ENCODE measurements at regions not wholly inside any gene's neighbourhood (a gene's known extent, or its start where the extent isn't known, plus 50 kb on each side); places are given as distances from the start of the nearest gene placed in this dataset.
"Not testable (repeated sequence)": the region's sequence is repeated elsewhere in the genome, so short reads cannot be mapped to it uniquely, and the experiment has no call there.

GRCh38 chr3:51588724-51589123 is 50.2 kb downstream of the RAD54L2 start:
- WGBS, 2 donors (ENCODE audit: extremely low coverage in 2 of 2, insufficient read length in 2 of 2, insufficient replicate concordance in 1 of 2) = no CpG with 5 or more reads among the region's 4 CpGs

DNA sequence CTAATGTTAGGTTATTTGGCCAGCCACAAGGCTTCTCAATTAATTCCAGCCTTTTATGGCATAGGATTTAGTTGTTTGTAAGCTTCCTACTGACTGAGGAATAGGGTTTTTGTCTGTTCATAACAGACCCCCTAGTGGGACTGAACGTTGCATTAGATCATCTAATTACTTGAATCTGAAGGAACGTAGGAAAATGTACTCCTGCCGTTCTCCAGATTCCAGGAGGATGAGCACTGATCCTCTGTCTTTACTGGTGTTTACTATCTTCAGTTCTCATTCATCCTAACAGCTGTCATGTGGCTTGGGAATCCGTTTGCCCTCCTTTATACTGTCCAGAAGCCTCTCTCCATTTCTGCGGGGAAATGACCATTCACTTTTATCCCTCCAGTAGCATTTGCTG is 52.7 kb downstream of the RAD54L2 start:
- DNase-seq (ENCODE audit: low spot score) = no peak
- Histone ChIP-seq H3K27me3 (ENCODE audit: control insufficient read depth in 3 of 3, insufficient read depth in 3 of 3, low read depth in 1 of 3, low read length in 3 of 3) (no peaks in the 10 kb centered on the region), H4K91ac (ENCODE audit: low read depth, low read length, poor library complexity) (no peak overlapping the region), H2BK120ac (ENCODE audit: low read depth, low read length) (no peak overlapping the region), H2BK12ac (ENCODE audit: low read length) (no peak overlapping the region), H3K23ac (ENCODE audit: low read depth, low read length, poor library complexity) (no peak overlapping the region), H4K8ac (ENCODE audit: low read depth, low read length) (no peak overlapping the region), H2BK5ac (ENCODE audit: low read length) (no peak overlapping the region), H3K9me3 (replicated peaks in 1 of 2; ENCODE audit: control insufficient read depth in 2 of 2, insufficient read depth in 1 of 2, low read depth in 1 of 2, low read length in 2 of 2) (no peaks in the 10 kb centered on the region), H2AK5ac (ENCODE audit: low read depth, low read length) (no peak overlapping the region), H3K9ac (ENCODE audit: low read depth, low read length, poor library complexity) (no peak overlapping the region), H3K14ac (ENCODE audit: low read length) (no peak overlapping the region), H3K18ac (ENCODE audit: low read length) (no peak overlapping the region), H3K4me2 (ENCODE audit: insufficient read depth, low read length, poor library complexity, severe bottlenecking) (no peak overlapping the region), H3K36me3 (replicated peaks in 1 of 2; ENCODE audit: control insufficient read depth in 2 of 2, insufficient read depth in 2 of 2, low read length in 2 of 2) (peaks cover 12 to 65% of the 10 kb centered on the region in 2 donors), H3K4ac (ENCODE audit: low read length) (no peak overlapping the region), H2BK15ac (ENCODE audit: low read length) (no peak overlapping the region), H3K27ac (replicated peaks; ENCODE audit: low read length) (no peak overlapping the region), H3K79me1 (ENCODE audit: low read depth, low read length) (peaks cover 1% of the 10 kb centered on the region), H2AFZ (ENCODE audit: low read length) (no peak overlapping the region), H3K4me1 (ENCODE audit: control insufficient read depth in 2 of 2, insufficient read depth in 1 of 2, low read depth in 1 of 2, low read length in 2 of 2) (no peaks in the 10 kb centered on the region), H3K4me3 (ENCODE audit: low read length in 2 of 2) (no peak overlapping the region)
- WGBS, 2 donors (ENCODE audit: extremely low coverage in 2 of 2, insufficient read length in 2 of 2, insufficient replicate concordance in 1 of 2) = no CpG with 5 or more reads among the region's 5 CpGs

More at GRCh38 chr3:51588724-51589123, 50.2 kb downstream of the RAD54L2 start:
- H4K91ac ChIP-seq (ENCODE audit: low read depth, low read length, poor library complexity) = no peak overlapping the region
- H3K9me3 ChIP-seq (replicated peaks in 1 of 2; ENCODE audit: control insufficient read depth in 2 of 2, insufficient read depth in 1 of 2, low read depth in 1 of 2, low read length in 2 of 2) = no peaks in the 10 kb centered on the region
- peaks cover 9 to 54% of the 10 kb centered on the region in 2 donors for H3K36me3 ChIP-seq (replicated peaks in 1 of 2; ENCODE audit: control insufficient read depth in 2 of 2, insufficient read depth in 2 of 2, low read length in 2 of 2)
- no peak overlapping the region for H3K4me3 ChIP-seq (ENCODE audit: low read length in 2 of 2)
- no peak overlapping the region for H2BK12ac ChIP-seq (ENCODE audit: low read length)
- peaks cover 6% of the 10 kb centered on the region for H3K79me1 ChIP-seq (ENCODE audit: low read depth, low read length)
- H3K27me3 ChIP-seq (ENCODE audit: control insufficient read depth in 3 of 3, insufficient read depth in 3 of 3, low read depth in 1 of 3, low read length in 3 of 3) = no peaks in the 10 kb centered on the region
- no peak overlapping the region for H2AFZ ChIP-seq (ENCODE audit: low read length)
- H2AK5ac ChIP-seq (ENCODE audit: low read depth, low read length) = no peak overlapping the region
- no peak overlapping the region for H3K4me2 ChIP-seq (ENCODE audit: insufficient read depth, low read length, poor library complexity, severe bottlenecking)
- no peak overlapping the region for H3K27ac ChIP-seq (replicated peaks; ENCODE audit: low read length)
- H3K18ac ChIP-seq (ENCODE audit: low read length) = no peak overlapping the region
- H3K23ac ChIP-seq (ENCODE audit: low read depth, low read length, poor library complexity) = no peak overlapping the region
- H2BK15ac ChIP-seq (ENCODE audit: low read length) = no peak overlapping the region
- H3K9ac ChIP-seq (ENCODE audit: low read depth, low read length, poor library complexity) = no peak overlapping the region
- no peak for DNase-seq (ENCODE audit: low spot score)
- no peak overlapping the region for H3K4ac ChIP-seq (ENCODE audit: low read length)
- no peak overlapping the region for H2BK120ac ChIP-seq (ENCODE audit: low read depth, low read length)
- H3K14ac ChIP-seq (ENCODE audit: low read length) = no peak overlapping the region
- H3K4me1 ChIP-seq (ENCODE audit: control insufficient read depth in 2 of 2, insufficient read depth in 1 of 2, low read depth in 1 of 2, low read length in 2 of 2) = peaks cover 0 to 5% of the 10 kb centered on the region in 2 donors
- H2BK5ac ChIP-seq (ENCODE audit: low read length) = no peak overlapping the region
- H4K8ac ChIP-seq (ENCODE audit: low read depth, low read length) = no peak overlapping the region

DNA sequence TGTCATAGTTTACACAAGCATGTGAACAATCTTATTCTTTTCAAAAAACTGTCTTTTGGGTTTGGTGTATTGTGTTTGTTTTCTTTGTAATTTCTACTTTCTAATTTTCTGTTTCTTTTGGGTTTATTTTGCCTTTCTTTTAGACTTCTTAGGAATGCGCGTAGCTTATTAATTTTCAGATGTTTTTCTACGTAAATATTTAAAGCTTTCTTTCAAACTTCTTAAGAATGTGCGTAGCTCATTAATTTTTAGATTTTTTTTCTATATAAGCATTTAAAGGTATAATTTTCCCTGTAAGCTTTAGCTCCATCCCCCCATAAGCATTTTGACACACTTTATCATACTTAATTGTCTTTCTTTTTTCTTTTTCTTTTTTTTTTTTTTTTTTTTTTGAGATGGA is 55.2 kb downstream of the RAD54L2 start:
- no CpG with 5 or more reads among the region's 4 CpGs for WGBS, 2 donors (ENCODE audit: extremely low coverage in 2 of 2, insufficient read length in 2 of 2, insufficient replicate concordance in 1 of 2)
- Histone ChIP-seq H2BK5ac (ENCODE audit: low read length) (no peak overlapping the region), H2BK12ac (ENCODE audit: low read length) (no peak overlapping the region), H3K4me2 (ENCODE audit: insufficient read depth, low read length, poor library complexity, severe bottlenecking) (no peak overlapping the region), H3K9me3 (replicated peaks in 1 of 2; ENCODE audit: control insufficient read depth in 2 of 2, insufficient read depth in 1 of 2, low read depth in 1 of 2, low read length in 2 of 2) (no peaks in the 10 kb centered on the region), H2AFZ (ENCODE audit: low read length) (no peak overlapping the region), H3K4me3 (ENCODE audit: low read length in 2 of 2) (no peak overlapping the region), H3K14ac (ENCODE audit: low read length) (no peak overlapping the region), H3K4me1 (ENCODE audit: control insufficient read depth in 2 of 2, insufficient read depth in 1 of 2, low read depth in 1 of 2, low read length in 2 of 2) (no peaks in the 10 kb centered on the region), H3K9ac (ENCODE audit: low read depth, low read length, poor library complexity) (no peak overlapping the region), H2BK120ac (ENCODE audit: low read depth, low read length) (no peak overlapping the region), H3K27me3 (ENCODE audit: control insufficient read depth in 3 of 3, insufficient read depth in 3 of 3, low read depth in 1 of 3, low read length in 3 of 3) (no peaks in the 10 kb centered on the region), H3K79me1 (ENCODE audit: low read depth, low read length) (no peaks in the 10 kb centered on the region), H2AK5ac (ENCODE audit: low read depth, low read length) (no peak overlapping the region), H3K18ac (ENCODE audit: low read length) (no peak overlapping the region), H3K36me3 (replicated peaks in 1 of 2; ENCODE audit: control insufficient read depth in 2 of 2, insufficient read depth in 2 of 2, low read length in 2 of 2) (peaks cover 12 to 70% of the 10 kb centered on the region in 2 donors), H2BK15ac (ENCODE audit: low read length) (no peak overlapping the region), H4K91ac (ENCODE audit: low read depth, low read length, poor library complexity) (no peak overlapping the region), H3K4ac (ENCODE audit: low read length) (no peak overlapping the region), H3K23ac (ENCODE audit: low read depth, low read length, poor library complexity) (no peak overlapping the region), H3K27ac (replicated peaks; ENCODE audit: low read length) (no peak overlapping the region), H4K8ac (ENCODE audit: low read depth, low read length) (no peak overlapping the region)
- no peak for DNase-seq (ENCODE audit: low spot score)

DNA sequence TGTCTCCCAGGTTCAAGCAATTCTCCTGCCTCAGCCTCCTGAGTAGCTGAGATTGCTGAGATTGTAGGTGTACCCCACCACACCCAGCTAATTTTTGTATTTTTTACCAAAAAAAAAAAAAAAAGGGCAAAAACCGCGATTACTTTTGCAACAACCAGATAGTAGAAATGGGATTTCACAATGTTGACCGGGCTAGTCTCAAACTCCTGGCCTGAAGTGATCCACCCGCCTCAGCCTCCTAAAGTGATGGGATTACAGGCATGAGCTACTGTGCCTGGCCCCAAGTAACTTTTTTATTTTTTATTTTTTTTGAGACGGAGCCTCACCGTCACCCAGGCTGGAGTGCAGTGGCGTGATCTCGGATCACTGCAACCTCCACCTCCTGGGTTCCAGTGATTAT is 61.1 kb downstream of the RAD54L2 start:
- H3K4me3 ChIP-seq (ENCODE audit: low read length in 2 of 2); H4K8ac ChIP-seq (ENCODE audit: low read depth, low read length); H3K14ac ChIP-seq (ENCODE audit: low read length); H2AFZ ChIP-seq (ENCODE audit: low read length); DNase-seq (ENCODE audit: low spot score); H3K4ac ChIP-seq (ENCODE audit: low read length); H3K27ac ChIP-seq (replicated peaks; ENCODE audit: low read length); H2BK5ac ChIP-seq (ENCODE audit: low read length); H2AK5ac ChIP-seq (ENCODE audit: low read depth, low read length); H3K4me1 ChIP-seq (ENCODE audit: control insufficient read depth in 2 of 2, insufficient read depth in 1 of 2, low read depth in 1 of 2, low read length in 2 of 2); H3K4me2 ChIP-seq (ENCODE audit: insufficient read depth, low read length, poor library complexity, severe bottlenecking); H2BK120ac ChIP-seq (ENCODE audit: low read depth, low read length); H2BK15ac ChIP-seq (ENCODE audit: low read length); H2BK12ac ChIP-seq (ENCODE audit: low read length); H4K91ac ChIP-seq (ENCODE audit: low read depth, low read length, poor library complexity); H3K18ac ChIP-seq (ENCODE audit: low read length); H3K23ac ChIP-seq (ENCODE audit: low read depth, low read length, poor library complexity); H3K9me3 ChIP-seq (replicated peaks in 1 of 2; ENCODE audit: control insufficient read depth in 2 of 2, insufficient read depth in 1 of 2, low read depth in 1 of 2, low read length in 2 of 2); H3K9ac ChIP-seq (ENCODE audit: low read depth, low read length, poor library complexity); H3K79me1 ChIP-seq (ENCODE audit: low read depth, low read length); H3K27me3 ChIP-seq (ENCODE audit: control insufficient read depth in 3 of 3, insufficient read depth in 3 of 3, low read depth in 1 of 3, low read length in 3 of 3): not testable (repeated sequence)
- peaks cover 5 to 38% of the 10 kb centered on the region in 2 donors for H3K36me3 ChIP-seq (replicated peaks in 1 of 2; ENCODE audit: control insufficient read depth in 2 of 2, insufficient read depth in 2 of 2, low read length in 2 of 2)
- WGBS, 2 donors (ENCODE audit: extremely low coverage in 2 of 2, insufficient read length in 2 of 2, insufficient replicate concordance in 1 of 2) = no CpG with 5 or more reads among the region's 8 CpGs

All from neuronal stem cell (in vitro differentiated cells).